UCSD-AML1 (cell line): ENCODE measurements at regions not wholly inside any gene's neighbourhood (a gene's known extent, or its start where the extent isn't known, plus 50 kb on each side); places are given as distances from the start of the nearest gene placed in this dataset.
"Not testable (repeated sequence)": the region's sequence is repeated elsewhere in the genome, so short reads cannot be mapped to it uniquely, and the experiment has no call there.

Experiments
- DNase-seq: peaks from one replicate; lab custom pipeline; 2025; ENCODE audit not compliant: unreplicated experiment; lab: John Stamatoyannopoulos, UW

DNA sequence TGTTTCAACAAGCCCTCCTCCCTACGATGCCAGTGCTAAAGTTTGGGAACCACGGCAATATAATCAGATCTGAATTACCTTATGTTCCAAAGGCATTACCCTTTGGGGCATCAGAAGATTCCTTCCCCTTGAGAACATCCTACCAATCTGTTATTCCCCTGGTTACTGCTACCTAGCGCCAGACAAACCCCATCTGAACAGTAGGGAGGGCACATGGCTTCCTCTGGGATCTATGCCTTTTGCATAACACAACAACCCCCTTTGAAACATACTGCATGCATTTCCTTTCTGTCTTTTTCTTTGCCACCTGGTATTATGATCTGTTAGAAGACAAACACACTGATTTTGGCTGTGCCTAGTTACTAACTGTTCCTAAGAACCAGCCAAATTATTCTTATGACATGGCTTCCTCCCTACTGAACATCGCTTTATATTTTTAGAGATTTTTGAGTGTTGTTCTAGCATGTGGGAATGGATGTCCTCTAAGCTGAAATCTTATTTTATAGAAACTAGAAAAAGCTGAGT, 103.9 kb upstream of the DAPK1 start:
- no peak for DNase-seq

GRCh38 chr9:87395804-87396479, 101.7 kb upstream of the DAPK1 start:
- no peak for DNase-seq

DNA sequence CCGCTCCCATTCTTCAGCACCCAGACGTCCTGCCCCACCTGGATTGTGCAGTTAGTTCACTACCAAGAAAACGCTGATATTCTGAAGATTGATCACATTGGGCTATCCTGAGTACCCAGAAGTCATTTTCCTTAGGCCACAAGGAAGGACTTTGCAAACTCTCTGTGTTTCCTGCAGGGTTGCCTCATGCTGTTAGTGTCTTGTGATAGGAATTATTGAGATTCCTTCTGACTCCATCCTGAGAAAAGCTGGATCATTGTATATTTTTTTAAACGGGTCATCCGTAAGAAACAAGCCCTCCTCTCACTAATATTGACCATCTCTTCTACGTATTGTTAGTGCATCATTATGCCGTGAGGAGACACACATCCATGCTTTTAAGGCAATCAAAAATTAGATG, 96.0 kb upstream of the DAPK1 start:
- no peak for DNase-seq

GRCh38 chr9:87402537-87402936, 95.1 kb upstream of the DAPK1 start:
- no peak for DNase-seq

- no peak for DNase-seq
Observed at GRCh38 chr9:87405677-87406542, 91.8 kb upstream of the DAPK1 start.

DNA sequence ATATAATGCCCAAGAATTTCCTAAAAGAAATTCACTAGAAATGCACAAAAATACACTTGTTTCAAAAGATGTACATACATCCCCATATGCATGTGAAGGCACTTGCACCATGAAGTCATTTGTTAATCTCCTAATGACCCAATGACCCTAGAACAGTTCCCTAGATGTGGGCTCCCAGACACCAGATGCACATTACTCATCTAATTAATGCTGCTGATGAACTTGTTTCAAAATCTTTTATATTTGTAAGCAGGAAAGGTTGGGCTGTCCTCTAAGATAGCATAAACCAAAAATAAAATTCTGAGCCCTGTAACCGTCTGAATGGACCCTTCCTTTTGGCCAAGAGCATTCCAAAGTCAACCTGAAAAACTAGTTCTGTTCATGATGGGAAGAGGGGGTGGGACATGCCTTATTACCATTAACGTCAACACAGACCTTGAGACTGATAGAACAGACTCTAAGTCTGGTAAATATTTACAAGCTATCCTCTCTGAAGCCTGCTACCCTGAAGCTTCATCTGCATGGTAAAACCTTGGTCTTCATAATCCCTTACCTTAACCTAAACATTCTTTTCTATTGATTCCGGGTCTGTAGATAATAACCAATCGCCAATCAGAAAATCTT, 91.0 kb upstream of the DAPK1 start:
- no peak for DNase-seq

- peak; percentile 16 for DNase-seq
Observed at GRCh38 chr9:87410047-87411005, 87.3 kb upstream of the DAPK1 start.

GRCh38 chr9:87420884-87421283, 76.8 kb upstream of the DAPK1 start:
- DNase-seq: no peak

- no peak for DNase-seq
Observed at GRCh38 chr9:87421734-87422133, 75.9 kb upstream of the DAPK1 start.

- no peak for DNase-seq
Observed at GRCh38 chr9:87422999-87423398, 74.7 kb upstream of the DAPK1 start.

GRCh38 chr9:87423885-87424284, 73.8 kb upstream of the DAPK1 start:
- DNase-seq: not testable (repeated sequence)

- no peak for DNase-seq
Observed at GRCh38 chr9:87425202-87425601, 72.5 kb upstream of the DAPK1 start.

GRCh38 chr9:87427851-87428506, 69.7 kb upstream of the DAPK1 start:
- DNase-seq: no peak

DNA sequence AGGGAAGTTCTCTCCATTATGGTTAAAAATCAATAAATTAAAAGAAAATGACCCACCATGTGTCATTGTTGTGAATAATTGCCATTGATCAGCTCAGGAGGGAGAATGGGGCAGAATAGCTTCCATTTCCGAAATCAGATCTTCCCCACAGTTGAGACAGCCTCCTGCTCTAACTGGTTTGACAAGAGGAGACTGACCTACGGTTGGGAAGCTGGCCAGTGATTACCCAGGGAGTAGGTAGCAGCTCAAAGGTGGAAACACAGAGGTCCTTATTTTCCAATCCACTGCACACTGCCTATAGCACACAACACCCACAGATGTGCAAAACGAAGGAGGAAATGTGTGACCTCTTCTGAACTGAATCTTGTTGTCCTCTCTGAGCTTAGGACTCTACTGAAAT, 69.0 kb upstream of the DAPK1 start:
- no peak for DNase-seq

DNA sequence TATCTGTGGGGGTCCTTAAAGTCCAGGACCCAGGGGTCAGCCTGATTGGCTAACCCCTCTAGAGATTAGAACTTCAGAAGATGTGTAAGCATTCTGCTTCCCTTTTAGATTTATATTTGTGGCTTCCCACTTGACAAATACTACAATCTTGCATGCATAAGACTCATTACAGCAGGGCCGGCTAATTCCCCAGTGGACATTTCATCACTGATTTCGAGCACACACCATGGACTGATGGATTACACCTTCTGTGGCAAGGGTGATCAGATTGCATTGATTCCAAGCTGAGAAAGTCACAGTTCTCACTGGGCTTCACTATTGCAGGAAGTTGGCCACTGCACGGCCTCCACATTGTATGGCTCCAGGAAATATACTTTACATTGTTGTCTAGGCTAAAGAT, 65.8 kb upstream of the DAPK1 start:
- no peak for DNase-seq

DNA sequence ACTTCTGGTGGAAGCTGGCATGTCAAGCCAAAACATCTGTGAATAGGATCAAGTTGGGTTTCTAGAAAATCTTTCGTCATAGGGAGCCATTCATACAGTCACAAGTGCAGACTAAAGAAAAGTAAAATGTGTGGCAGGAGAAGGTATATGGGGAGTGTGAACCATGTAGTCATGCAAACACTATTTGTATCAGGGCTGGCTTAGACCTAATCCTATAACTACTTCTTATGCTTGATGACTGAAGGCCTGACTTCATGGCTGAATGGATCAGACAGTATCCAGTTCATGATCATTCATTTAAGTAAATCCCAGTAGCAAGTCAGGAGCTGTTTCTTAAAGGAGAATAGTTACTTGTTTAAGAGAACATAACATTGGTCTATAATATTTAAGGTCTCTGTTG, 63.8 kb upstream of the DAPK1 start:
- no peak for DNase-seq

GRCh38 chr9:87434366-87434765, 63.3 kb upstream of the DAPK1 start:
- DNase-seq: no peak

DNA sequence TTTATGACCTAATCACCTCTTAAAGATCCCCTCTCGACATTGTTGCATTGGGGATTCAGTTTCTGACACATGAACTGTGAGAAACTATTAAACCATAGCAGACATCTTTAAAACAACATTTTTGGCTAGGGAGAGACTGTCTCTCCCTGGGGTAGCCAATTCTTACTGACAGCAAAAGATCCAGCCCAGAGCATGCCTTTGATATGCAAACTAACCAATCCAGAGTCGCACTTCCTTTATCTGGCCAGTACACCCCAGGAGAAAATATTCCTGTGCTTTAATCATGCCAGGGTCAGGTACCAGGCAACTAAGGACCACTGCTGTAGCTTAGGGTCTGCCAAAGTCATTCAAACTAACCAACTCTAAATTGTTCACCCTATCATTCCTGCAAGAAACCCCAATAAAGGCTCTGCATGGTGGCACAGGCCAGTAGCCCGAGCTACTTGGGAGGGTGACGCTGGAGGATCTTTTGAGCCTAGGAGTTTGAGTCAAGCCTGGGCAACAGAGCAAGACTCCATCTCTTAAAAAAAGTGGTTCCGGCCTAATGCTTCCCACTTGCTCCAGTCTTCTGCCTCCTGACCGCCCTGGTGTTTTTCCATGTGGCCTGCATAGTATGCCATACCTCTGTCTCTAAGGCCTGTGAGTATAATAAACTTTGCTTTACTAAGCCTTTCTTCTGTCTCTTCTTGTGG, 62.3 kb upstream of the DAPK1 start:
- no peak for DNase-seq

GRCh38 chr9:87436716-87437115, 61.0 kb upstream of the DAPK1 start:
- no peak for DNase-seq

- DNase-seq: no peak
Observed at GRCh38 chr9:87437966-87438365, 59.7 kb upstream of the DAPK1 start.
